GM12878 (cell line): ENCODE measurements at regions not wholly inside any gene's neighbourhood (a gene's known extent, or its start where the extent isn't known, plus 50 kb on each side); places are given as distances from the start of the nearest gene placed in this dataset.

ENCODE experiments used
- ATAC-seq: fragments of 200-7000 bp; cut with Tn5 transposase; 3 replicates; pipeline ENCODE4 v1.9.1; 2020; ENCODE audit warnings: mild to moderate bottlenecking, moderate library complexity
- BruUV-seq: library from RNA; stranded (reverse); fragments of 400-500 nt; replicated peaks from 2 replicates; lab custom pipeline; 2021; lab: Mats Ljungman, UMichigan
- CTCF ChIA-PET: fragments of 300-600 bp; sonication (Branson Sonifier 250); formaldehyde crosslinking; extraction: SDS; loops from one replicate; lab custom pipeline; 2021; ENCODE audit warnings: inconsistent platforms; lab: Yijun Ruan, JAX
- POLR2A ChIA-PET: fragments of 350-600 bp; formaldehyde crosslinking; extraction: SDS; loops from one replicate; lab custom pipeline; 2021; ENCODE audit warnings: inconsistent platforms; lab: Charles Lee
- RAD21 ChIA-PET: fragments of 300-600 bp; sonication (Branson Sonifier 250); formaldehyde crosslinking; loops from one replicate; lab custom pipeline; 2023; ENCODE audit warnings: antibody characterized with exemption; ENCODE audit not compliant: unreplicated experiment; lab: Charles Lee
- SMC1A ChIA-PET: fragments of 300-600 bp; sonication (Branson Sonifier 250); formaldehyde crosslinking; loops from one replicate; lab custom pipeline; 2023; ENCODE audit not compliant: unreplicated experiment, uncharacterized antibody; lab: Charles Lee
- DNase-seq: peaks from one replicate; pipeline ENCODE4 v3.0.0-alpha.2; 2011; ENCODE audit warnings: low read depth, low spot score
- FAIRE-seq: peaks from 3 replicates; lab custom pipeline; 2011; peaks lifted over from hg19 to GRCh38; lab: Jason Lieb, UNC
- H2AFZ ChIP-seq: 2 replicates; pipeline ENCODE4 v1.6.0; 2011; ENCODE audit warnings: low read depth, low read length, control low read depth; ENCODE audit not compliant: control insufficient read depth
- H3K27ac ChIP-seq: 2 replicates; pipeline ENCODE4 v1.5.1; 2011; ENCODE audit warnings: control low read depth; ENCODE audit not compliant: control insufficient read depth, insufficient read depth
- H3K27me3 ChIP-seq, 2 experiments: replicated peaks in 1 of 2; 2 replicates each; pipeline versions ENCODE4 v1.6.0 to v1.6.1; 2011; ENCODE audit warnings: low read length in 1 of 2; ENCODE audit not compliant: control insufficient read depth in 2 of 2, insufficient read depth in 2 of 2
- H3K36me3 ChIP-seq, 2 experiments: 2 replicates each; pipeline ENCODE4 v1.5.1; 2011; ENCODE audit warnings: low read length in 1 of 2; ENCODE audit not compliant: control insufficient read depth in 2 of 2, insufficient read depth in 2 of 2
- H3K4me1 ChIP-seq: 2 replicates; pipeline ENCODE4 v1.6.1; 2011; ENCODE audit warnings: mild to moderate bottlenecking, low read length, moderate library complexity, mixed read lengths; ENCODE audit not compliant: control insufficient read depth, insufficient read depth
- H3K4me2 ChIP-seq: 2 replicates; pipeline ENCODE4 v1.6.0; 2011; ENCODE audit warnings: control low read depth; ENCODE audit not compliant: control insufficient read depth, insufficient read depth
- H3K4me3 ChIP-seq: fragments of 200-600 bp; sonication (generic); 2 replicates; pipeline ENCODE4 v1.5.1; 2016
- H3K79me2 ChIP-seq: 2 replicates; pipeline ENCODE4 v1.6.0; 2011; ENCODE audit warnings: low read length; ENCODE audit not compliant: control insufficient read depth, insufficient read depth
- H3K9ac ChIP-seq: 2 replicates; pipeline ENCODE4 v1.8.0; 2011; ENCODE audit warnings: low read length, control low read depth, mixed read lengths; ENCODE audit not compliant: control insufficient read depth, insufficient read depth
- H3K9me3 ChIP-seq: replicated peaks from 3 replicates; pipeline ENCODE4 v1.5.1; 2011; ENCODE audit warnings: mild to moderate bottlenecking, low read length; ENCODE audit not compliant: control insufficient read depth, insufficient read depth
- H4K20me1 ChIP-seq: 2 replicates; pipeline ENCODE4 v1.6.0; 2011; ENCODE audit not compliant: control insufficient read depth, insufficient read depth
- ASH2L ChIP-seq: fragments of 300-600, 200-600 bp; sonication (generic); IDR thresholded peaks from 2 replicates; pipeline ENCODE4 v1.6.1; 2017; ENCODE audit warnings: low read depth, mild to moderate bottlenecking, borderline replicate concordance
- BCLAF1 ChIP-seq: fragments of 450-650 bp; IDR thresholded peaks from 2 replicates; pipeline ENCODE4 v1.6.1; 2017; ENCODE audit warnings: antibody characterized with exemption, mild to moderate bottlenecking, moderate library complexity
- BHLHE40 ChIP-seq, 2 experiments: fragments of 450-650 bp in 1 of 2; IDR thresholded peaks; 2 replicates each; pipeline ENCODE4 v1.6.1; 2011 to 2017; ENCODE audit warnings: low read depth in 2 of 2, borderline replicate concordance in 1 of 2, improper control_type of control experiment in 1 of 2, low read length in 1 of 2, mild to moderate bottlenecking in 1 of 2
- E4F1 ChIP-seq: fragments of 450-650 bp; IDR thresholded peaks from 2 replicates; pipeline ENCODE4 v1.6.1; 2018; ENCODE audit warnings: borderline replicate concordance, mild to moderate bottlenecking; ENCODE audit not compliant: partially characterized antibody
- FOS ChIP-seq: IDR thresholded peaks from 3 replicates; pipeline ENCODE4 v1.6.1; 2011; ENCODE audit warnings: borderline replicate concordance; ENCODE audit not compliant: insufficient read length; ENCODE audit errors: extremely low read depth
- FOXM1 ChIP-seq: IDR thresholded peaks from 2 replicates; pipeline ENCODE4 v1.6.1; 2012; ENCODE audit warnings: low read depth, mild to moderate bottlenecking, inconsistent platforms, low read length, moderate library complexity
- HDAC2 ChIP-seq: fragments of 200-600 bp; sonication (generic); IDR thresholded peaks from 2 replicates; pipeline ENCODE4 v1.6.1; 2017
- HSF1 ChIP-seq: fragments of 150-350 bp; IDR thresholded peaks from 2 replicates; pipeline ENCODE4 v1.6.1; 2014; ENCODE audit warnings: mild to moderate bottlenecking, low read depth, low read length
- IRF5 ChIP-seq: fragments of 450-650 bp; IDR thresholded peaks from 2 replicates; pipeline ENCODE4 v1.6.1; 2017; ENCODE audit warnings: borderline replicate concordance
- KDM1A ChIP-seq: fragments of 200-600 bp; sonication (generic); IDR thresholded peaks from 2 replicates; pipeline ENCODE4 v1.6.1; 2016; ENCODE audit warnings: borderline replicate concordance
- NFYB ChIP-seq: IDR thresholded peaks from 2 replicates; pipeline ENCODE4 v1.6.1; 2011; ENCODE audit warnings: low read depth, mild to moderate bottlenecking, low read length, improper control_type of control experiment, moderate library complexity; ENCODE audit not compliant: insufficient read depth
- NR2F1 ChIP-seq: fragments of 450-650 bp; conservative IDR thresholded peaks from 2 replicates; pipeline ENCODE4 v1.6.1; 2017; ENCODE audit warnings: mild to moderate bottlenecking
- NRF1 ChIP-seq: conservative IDR thresholded peaks from 2 replicates; pipeline ENCODE4 v1.6.1; 2011; ENCODE audit warnings: mild to moderate bottlenecking, low read depth, low read length, improper control_type of control experiment
- RAD51 ChIP-seq: fragments of 450-650 bp; IDR thresholded peaks from 2 replicates; pipeline ENCODE4 v1.6.1; 2016; ENCODE audit warnings: moderate library complexity, mild to moderate bottlenecking, inconsistent platforms
- SREBF1 ChIP-seq: IDR thresholded peaks from 2 replicates; pipeline ENCODE4 v1.6.1; 2012; ENCODE audit warnings: mild to moderate bottlenecking, low read length
- TCF3 ChIP-seq: IDR thresholded peaks from 2 replicates; pipeline ENCODE4 v1.6.1; 2012; ENCODE audit warnings: low read depth, mild to moderate bottlenecking, low read length, borderline replicate concordance; ENCODE audit not compliant: insufficient read depth
- WRNIP1 ChIP-seq: IDR thresholded peaks from 2 replicates; pipeline ENCODE4 v1.6.1; 2011; ENCODE audit warnings: low read depth, low read length, improper control_type of control experiment, borderline replicate concordance
- ZBED1 ChIP-seq: IDR thresholded peaks from 2 replicates; pipeline ENCODE4 v1.6.1; 2016; ENCODE audit warnings: borderline replicate concordance
- ZSCAN29 ChIP-seq: fragments of 450-650 bp; IDR thresholded peaks from 2 replicates; pipeline ENCODE4 v1.6.1; 2017; ENCODE audit warnings: mild to moderate bottlenecking, moderate library complexity
- WGBS: methylation state at CpG from one replicate; pipeline ENCODE4 v1.1.6; 2016; ENCODE audit warnings: low lambda C conversion rate; ENCODE audit not compliant: insufficient replicate concordance, insufficient coverage; ENCODE audit errors: missing lambda C conversion rate; 5-methylcytosine and 5-hydroxymethylcytosine counted together
- in situ Hi-C: fragments of 300-500 bp; cut with MboI; formaldehyde crosslinking; loops from 9 replicates; pipeline ENCODE4 v1.14.3; 2018; ENCODE audit warnings: mixed read lengths
- intact Hi-C: fragments of 100-400 bp; cut with micrococcal nuclease; formaldehyde crosslinking; loops from one replicate; pipeline ENCODE4 v1.14.2; 2022; ENCODE audit not compliant: unreplicated experiment

GRCh38 chr16:9447195-9447551 lies 355.7 kb downstream of the HAPSTR1 start:
- CTCF ChIA-PET = no interaction called here
- Histone ChIP-seq H3K79me2 (no peaks in the 10 kb centered on the region), H3K27ac (no peak overlapping the region), H2AFZ (no peak overlapping the region), H3K27me3 (no peaks in the 10 kb centered on the region), H3K9ac (no peak overlapping the region), H3K9me3 (no peaks in the 10 kb centered on the region), H4K20me1 (no peaks in the 10 kb centered on the region), H3K4me1 (no peaks in the 10 kb centered on the region), H3K4me3 (no peak overlapping the region), H3K4me2 (no peak overlapping the region), H3K36me3 (no peaks in the 10 kb centered on the region)
- intact Hi-C loops = no loop called here
- in situ Hi-C loops = no loop called here
- ATAC-seq = no peak
- WGBS = 0% methylated on average over 2 of the region's 2 CpGs
- no peak for FAIRE-seq
- BruUV-seq = no TSS peak
- TF ChIP-seq WRNIP1 = no peak
- TF ChIP-seq BCLAF1 = no peak
- TF ChIP-seq ZSCAN29 = no peak
- no peak for TF ChIP-seq NRF1
- no peak for TF ChIP-seq NR2F1
- TF ChIP-seq HDAC2 = no peak
- TF ChIP-seq KDM1A = no peak
- no peak for TF ChIP-seq HSF1
- TF ChIP-seq RAD51 = no peak
- TF ChIP-seq FOXM1 = no peak
- no peak for TF ChIP-seq BHLHE40 (IDR thresholded peaks at IDR 0.05; ENCODE audit: borderline replicate concordance in 1 of 2, low read depth in 2 of 2, low read length in 1 of 2)
- no peak for TF ChIP-seq TCF3
- TF ChIP-seq FOS = no peak
- no peak for TF ChIP-seq IRF5
- no peak for TF ChIP-seq ASH2L
- TF ChIP-seq SREBF1 = no peak
- TF ChIP-seq ZBED1 = no peak
- TF ChIP-seq E4F1 = no peak
- TF ChIP-seq NFYB = no peak
- no peak for DNase-seq
- SMC1A ChIA-PET = no interaction called here
- RAD21 ChIA-PET = no interaction called here
- POLR2A ChIA-PET = no interaction called here
